Neural cell (in vitro differentiated cells): ENCODE measurements at regions not wholly inside any gene's neighbourhood (a gene's known extent, or its start where the extent isn't known, plus 50 kb on each side); places are given as distances from the start of the nearest gene placed in this dataset.

Source experiments
- H2AFZ ChIP-seq: fragments of 200-600, 300-800 bp; sonication (generic), shearing (Covaris generic); 2 replicates; pipeline ENCODE4 v1.6.0; 2014; ENCODE audit warnings: low read depth, mild to moderate bottlenecking, antibody characterized with exemption, low read length, moderate library complexity
- H3F3A ChIP-seq: fragments of 200-600 bp; shearing (Covaris generic); 2 replicates; pipeline ENCODE4 v1.6.1; 2016; ENCODE audit warnings: mild to moderate bottlenecking, moderate library complexity, mixed read lengths, antibody characterized with exemption, low read length; ENCODE audit not compliant: insufficient read depth, poor library complexity, severe bottlenecking
- H3K27ac ChIP-seq: fragments of 200-600, 300-800 bp; sonication (generic), shearing (Covaris generic); 2 replicates; pipeline ENCODE4 v1.5.1; 2014; ENCODE audit warnings: mild to moderate bottlenecking, low read length, moderate library complexity
- H3K27me3 ChIP-seq: fragments of 300-800, 200-600 bp; sonication (generic), shearing (Covaris generic); 2 replicates; pipeline ENCODE4 v1.6.0; 2014; ENCODE audit warnings: mild to moderate bottlenecking, low read depth, low read length, moderate library complexity; ENCODE audit not compliant: insufficient read depth
- H3K36me3 ChIP-seq: fragments of 300-800, 200-600 bp; sonication (generic), shearing (Covaris generic); 2 replicates; pipeline ENCODE4 v1.5.1; 2014; ENCODE audit warnings: mild to moderate bottlenecking, antibody characterized with exemption, low read length, moderate library complexity; ENCODE audit not compliant: insufficient read depth
- H3K4me2 ChIP-seq: fragments of 300-800, 200-600 bp; sonication (generic), shearing (Covaris generic); 2 replicates; pipeline ENCODE4 v1.6.0; 2014; ENCODE audit warnings: mild to moderate bottlenecking, low read length
- H3K4me3 ChIP-seq: fragments of 300-800, 200-600 bp; sonication (generic), shearing (Covaris generic); 2 replicates; pipeline ENCODE4 v1.5.1; 2014; ENCODE audit warnings: mild to moderate bottlenecking, low read length, moderate library complexity
- H3K79me2 ChIP-seq: fragments of 200-600 bp; shearing (Covaris generic); replicated peaks from 2 replicates; pipeline ENCODE4 v1.6.0; 2014; ENCODE audit warnings: mild to moderate bottlenecking, low read length, moderate library complexity; ENCODE audit not compliant: insufficient read depth
- H3K9ac ChIP-seq: fragments of 300-800, 200-600 bp; sonication (generic), shearing (Covaris generic); 2 replicates; pipeline ENCODE4 v1.6.1; 2016; ENCODE audit warnings: mild to moderate bottlenecking, low read length, mixed read lengths
- H3K9me2 ChIP-seq: fragments of 200-600 bp; shearing (Covaris generic); 2 replicates; pipeline ENCODE4 v1.6.1; 2016; ENCODE audit warnings: mild to moderate bottlenecking, low read length, mixed read lengths; ENCODE audit not compliant: insufficient read depth
- H3K9me3 ChIP-seq: fragments of 200-600, 300-800 bp; sonication (generic), shearing (Covaris generic); 2 replicates; pipeline ENCODE4 v1.6.1; 2016; ENCODE audit warnings: mild to moderate bottlenecking, mixed run types, low read length, moderate library complexity, mixed read lengths
- H4K20me1 ChIP-seq: fragments of 200-600 bp; shearing (Covaris generic); 2 replicates; pipeline ENCODE4 v1.6.1; 2016; ENCODE audit warnings: mild to moderate bottlenecking, mixed run types; ENCODE audit not compliant: insufficient read depth
- CTCF ChIP-seq: fragments of 450-650 bp; IDR thresholded peaks from 2 replicates; pipeline ENCODE4 v1.5.1; 2014; ENCODE audit warnings: antibody characterized with exemption, mild to moderate bottlenecking, moderate library complexity; ENCODE audit not compliant: poor library complexity, severe bottlenecking
- EP300 ChIP-seq: fragments of 450-650 bp; conservative IDR thresholded peaks from 2 replicates; pipeline ENCODE4 v1.6.1; 2014; ENCODE audit warnings: antibody characterized with exemption, mild to moderate bottlenecking, moderate library complexity; ENCODE audit not compliant: poor library complexity, severe bottlenecking
- EZH2 ChIP-seq: fragments of 200-600, 300-800 bp; shearing (Covaris generic), sonication (generic); IDR thresholded peaks from 2 replicates; pipeline ENCODE4 v1.6.1; 2014; ENCODE audit warnings: antibody characterized with exemption, low read length, borderline replicate concordance, mild to moderate bottlenecking; ENCODE audit not compliant: insufficient read depth, poor library complexity, severe bottlenecking
- MXI1 ChIP-seq: fragments of 450-650 bp; conservative IDR thresholded peaks from 2 replicates; pipeline ENCODE4 v1.6.1; 2014; ENCODE audit warnings: antibody characterized with exemption, mild to moderate bottlenecking; ENCODE audit not compliant: poor library complexity, severe bottlenecking
- POLR2AphosphoS5 ChIP-seq: IDR thresholded peaks from 2 replicates; pipeline ENCODE4 v1.6.1; 2012
- RAD21 ChIP-seq: fragments of 450-650 bp; conservative IDR thresholded peaks from 2 replicates; pipeline ENCODE4 v1.6.1; 2014; ENCODE audit warnings: antibody characterized with exemption, mild to moderate bottlenecking, moderate library complexity
- SMC3 ChIP-seq: fragments of 450-650 bp; conservative IDR thresholded peaks from 2 replicates; pipeline ENCODE4 v1.6.1; 2014; ENCODE audit warnings: antibody characterized with exemption, mild to moderate bottlenecking, moderate library complexity; ENCODE audit not compliant: poor library complexity
- TAF1 ChIP-seq: IDR thresholded peaks from 2 replicates; pipeline ENCODE4 v1.6.1; 2012; ENCODE audit warnings: low read depth
- TF ChIP-seq, protein P1 (sequence below): IDR thresholded peaks from 2 replicates; pipeline ENCODE4 v1.6.1; 2012; ENCODE audit warnings: borderline replicate concordance

DNA sequence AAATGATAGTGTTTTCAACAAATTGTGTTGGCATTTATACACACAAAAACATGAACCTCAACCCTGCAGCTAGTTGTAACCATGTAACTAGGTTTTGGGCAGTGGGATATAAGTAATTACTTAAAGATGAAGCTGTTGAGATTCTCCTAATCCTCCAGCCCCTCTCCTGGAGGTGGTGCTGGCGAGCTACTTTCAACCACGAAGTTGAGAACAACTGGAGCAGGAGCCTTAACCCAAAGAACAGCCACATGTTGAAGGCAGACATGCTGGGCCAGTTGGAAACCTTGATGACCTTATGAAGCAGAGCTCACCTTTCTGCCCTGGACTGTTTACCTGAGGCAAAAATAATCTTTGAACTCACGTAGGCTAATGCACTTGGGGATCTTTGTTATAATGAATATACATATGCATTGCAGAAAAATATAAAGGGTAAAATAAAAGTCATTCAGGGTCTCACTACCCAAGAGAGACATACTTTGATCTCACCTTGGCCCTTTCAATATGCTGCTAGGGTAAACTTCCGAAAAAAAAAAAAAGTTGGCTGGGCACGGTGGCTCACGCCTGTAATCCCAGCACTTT, 89.6 kb upstream of the NPAS2 start (continued):
- no peak for TF ChIP-seq POLR2AphosphoS5
- TF ChIP-seq RAD21: peak; percentile 52
- no peak for TF ChIP-seq EZH2

DNA sequence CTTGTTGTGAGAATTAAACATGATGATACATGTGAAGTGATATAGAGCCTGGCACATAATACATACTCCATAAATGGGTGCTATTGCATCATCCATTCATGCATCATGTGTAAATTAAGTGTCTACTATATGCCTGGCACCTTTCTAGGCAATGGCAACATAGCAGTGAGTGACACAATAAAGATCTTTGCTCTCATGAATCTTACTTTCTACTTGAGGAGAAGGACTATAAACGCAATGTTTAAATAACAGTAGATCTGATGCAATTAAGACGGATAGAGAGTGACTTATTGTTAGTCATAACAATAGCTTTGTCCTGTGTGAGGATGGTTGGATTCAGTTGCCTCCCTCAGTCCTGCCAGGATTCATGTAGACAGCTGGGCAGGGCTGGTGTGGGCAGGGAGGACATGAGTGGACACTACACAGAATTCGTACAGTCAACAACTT, 88.4 kb upstream of the NPAS2 start:
- Histone ChIP-seq H3F3A (no peaks in the 10 kb centered on the region), H3K27me3 (no peaks in the 10 kb centered on the region), H4K20me1 (no peaks in the 10 kb centered on the region), H2AFZ (no peak overlapping the region), H3K36me3 (no peaks in the 10 kb centered on the region), H3K4me3 (no peak overlapping the region), H3K9ac (no peak overlapping the region), H3K79me2 (no peaks in the 10 kb centered on the region), H3K4me2 (no peak overlapping the region), H3K9me3 (no peaks in the 10 kb centered on the region), H3K27ac (no peak overlapping the region), H3K9me2 (no peaks in the 10 kb centered on the region)
- TF ChIP-seq CTCF (no peak), EP300 (no peak), TAF1 (no peak)

DNA sequence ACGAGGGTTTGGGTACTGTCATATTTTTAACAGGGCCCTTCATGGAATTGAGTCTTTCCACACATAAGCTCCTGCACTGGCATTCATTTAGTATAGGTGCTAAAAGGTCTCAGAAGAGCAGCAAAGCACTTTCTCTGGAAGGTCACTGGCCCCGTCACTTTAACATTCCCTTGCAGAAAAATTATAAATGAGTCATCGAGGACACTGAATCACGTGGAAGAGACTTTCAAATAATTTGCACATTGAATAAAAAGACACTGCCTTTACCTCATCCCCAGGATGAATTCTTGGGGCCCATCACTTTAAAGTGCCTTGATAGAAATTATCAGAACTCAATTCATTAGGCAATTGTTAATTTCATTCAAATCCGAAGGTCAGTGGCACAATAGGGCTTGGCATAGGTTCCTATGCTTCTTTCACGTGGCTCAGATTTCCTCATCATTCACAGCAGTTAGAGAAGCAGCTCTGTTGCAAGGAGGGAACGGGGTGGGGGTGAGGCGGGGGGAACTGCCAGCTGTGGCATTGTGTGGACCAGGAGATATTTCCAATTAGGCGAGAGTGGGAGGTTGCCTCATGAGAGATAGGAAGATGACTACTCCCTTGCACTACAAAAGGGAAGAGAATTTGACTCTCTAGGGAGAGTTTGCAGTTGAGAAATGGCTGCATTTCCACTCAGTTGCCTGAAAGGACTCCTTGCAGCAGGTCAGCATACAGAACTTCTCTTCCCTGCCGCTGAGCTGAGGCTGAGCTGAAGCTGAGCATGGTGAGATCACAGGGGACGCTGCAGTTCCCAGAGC, 86.3 kb upstream of the NPAS2 start:
- no peak overlapping the region for H3K9ac ChIP-seq
- H3K36me3 ChIP-seq: no peaks in the 10 kb centered on the region
- no peaks in the 10 kb centered on the region for H3K9me2 ChIP-seq
- no peak overlapping the region for H3K4me2 ChIP-seq
- H4K20me1 ChIP-seq: no peaks in the 10 kb centered on the region
- H3K9me3 ChIP-seq: no peaks in the 10 kb centered on the region
- no peak overlapping the region for H3K27ac ChIP-seq
- H2AFZ ChIP-seq: no peak overlapping the region
- no peak overlapping the region for H3K4me3 ChIP-seq
- TF ChIP-seq POLR2AphosphoS5: no peak
- TF ChIP-seq MXI1: no peak
- TF ChIP-seq TAF1: no peak
- TF ChIP-seq EZH2: no peak
- no peak for TF ChIP-seq CTCF
- no peak for TF ChIP-seq EP300
- TF ChIP-seq, protein P1, sequence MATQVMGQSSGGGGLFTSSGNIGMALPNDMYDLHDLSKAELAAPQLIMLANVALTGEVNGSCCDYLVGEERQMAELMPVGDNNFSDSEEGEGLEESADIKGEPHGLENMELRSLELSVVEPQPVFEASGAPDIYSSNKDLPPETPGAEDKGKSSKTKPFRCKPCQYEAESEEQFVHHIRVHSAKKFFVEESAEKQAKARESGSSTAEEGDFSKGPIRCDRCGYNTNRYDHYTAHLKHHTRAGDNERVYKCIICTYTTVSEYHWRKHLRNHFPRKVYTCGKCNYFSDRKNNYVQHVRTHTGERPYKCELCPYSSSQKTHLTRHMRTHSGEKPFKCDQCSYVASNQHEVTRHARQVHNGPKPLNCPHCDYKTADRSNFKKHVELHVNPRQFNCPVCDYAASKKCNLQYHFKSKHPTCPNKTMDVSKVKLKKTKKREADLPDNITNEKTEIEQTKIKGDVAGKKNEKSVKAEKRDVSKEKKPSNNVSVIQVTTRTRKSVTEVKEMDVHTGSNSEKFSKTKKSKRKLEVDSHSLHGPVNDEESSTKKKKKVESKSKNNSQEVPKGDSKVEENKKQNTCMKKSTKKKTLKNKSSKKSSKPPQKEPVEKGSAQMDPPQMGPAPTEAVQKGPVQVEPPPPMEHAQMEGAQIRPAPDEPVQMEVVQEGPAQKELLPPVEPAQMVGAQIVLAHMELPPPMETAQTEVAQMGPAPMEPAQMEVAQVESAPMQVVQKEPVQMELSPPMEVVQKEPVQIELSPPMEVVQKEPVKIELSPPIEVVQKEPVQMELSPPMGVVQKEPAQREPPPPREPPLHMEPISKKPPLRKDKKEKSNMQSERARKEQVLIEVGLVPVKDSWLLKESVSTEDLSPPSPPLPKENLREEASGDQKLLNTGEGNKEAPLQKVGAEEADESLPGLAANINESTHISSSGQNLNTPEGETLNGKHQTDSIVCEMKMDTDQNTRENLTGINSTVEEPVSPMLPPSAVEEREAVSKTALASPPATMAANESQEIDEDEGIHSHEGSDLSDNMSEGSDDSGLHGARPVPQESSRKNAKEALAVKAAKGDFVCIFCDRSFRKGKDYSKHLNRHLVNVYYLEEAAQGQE: no peak
- TF ChIP-seq SMC3: no peak
- no peak for TF ChIP-seq RAD21
- no peaks in the 10 kb centered on the region for H3K27me3 ChIP-seq
- no peaks in the 10 kb centered on the region for H3K79me2 ChIP-seq
- H3F3A ChIP-seq: no peaks in the 10 kb centered on the region
